ENCODE measurements at regions not wholly inside any gene's neighbourhood (a gene's known extent, or its start where the extent isn't known, plus 50 kb on each side); places are given as distances from the start of the nearest gene placed in this dataset.
"Not testable (repeated sequence)": the region's sequence is repeated elsewhere in the genome, so short reads cannot be mapped to it uniquely, and the experiment has no call there.

DNA sequence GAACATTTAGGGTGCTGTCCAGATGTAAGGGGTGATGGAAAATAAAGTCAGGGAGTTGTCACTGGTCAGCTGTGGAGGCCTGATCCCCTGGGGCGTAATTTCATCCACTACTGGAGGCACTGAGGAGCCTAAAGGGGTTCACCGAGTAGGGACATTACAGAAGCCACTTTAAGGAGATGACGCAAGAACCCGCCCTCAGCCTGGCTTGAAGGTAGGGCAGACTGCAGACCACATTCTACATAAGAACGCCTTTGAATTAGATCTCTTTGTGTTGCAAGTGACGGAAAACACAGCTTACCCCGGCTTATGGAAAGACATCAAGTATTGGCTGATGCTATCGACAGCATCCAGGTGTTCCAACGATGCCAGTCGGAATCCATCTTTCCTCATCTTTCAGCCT lies 462.7 kb upstream of the CDH4 start:
- TF ChIP-seq, protein P1, sequence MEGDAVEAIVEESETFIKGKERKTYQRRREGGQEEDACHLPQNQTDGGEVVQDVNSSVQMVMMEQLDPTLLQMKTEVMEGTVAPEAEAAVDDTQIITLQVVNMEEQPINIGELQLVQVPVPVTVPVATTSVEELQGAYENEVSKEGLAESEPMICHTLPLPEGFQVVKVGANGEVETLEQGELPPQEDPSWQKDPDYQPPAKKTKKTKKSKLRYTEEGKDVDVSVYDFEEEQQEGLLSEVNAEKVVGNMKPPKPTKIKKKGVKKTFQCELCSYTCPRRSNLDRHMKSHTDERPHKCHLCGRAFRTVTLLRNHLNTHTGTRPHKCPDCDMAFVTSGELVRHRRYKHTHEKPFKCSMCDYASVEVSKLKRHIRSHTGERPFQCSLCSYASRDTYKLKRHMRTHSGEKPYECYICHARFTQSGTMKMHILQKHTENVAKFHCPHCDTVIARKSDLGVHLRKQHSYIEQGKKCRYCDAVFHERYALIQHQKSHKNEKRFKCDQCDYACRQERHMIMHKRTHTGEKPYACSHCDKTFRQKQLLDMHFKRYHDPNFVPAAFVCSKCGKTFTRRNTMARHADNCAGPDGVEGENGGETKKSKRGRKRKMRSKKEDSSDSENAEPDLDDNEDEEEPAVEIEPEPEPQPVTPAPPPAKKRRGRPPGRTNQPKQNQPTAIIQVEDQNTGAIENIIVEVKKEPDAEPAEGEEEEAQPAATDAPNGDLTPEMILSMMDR (IDR thresholded peaks at IDR 0.05; ENCODE audit: low read depth, low read length): no peak
- no peak overlapping the region for H3K4me3 ChIP-seq (ENCODE audit: low read depth, low read length)

DNA sequence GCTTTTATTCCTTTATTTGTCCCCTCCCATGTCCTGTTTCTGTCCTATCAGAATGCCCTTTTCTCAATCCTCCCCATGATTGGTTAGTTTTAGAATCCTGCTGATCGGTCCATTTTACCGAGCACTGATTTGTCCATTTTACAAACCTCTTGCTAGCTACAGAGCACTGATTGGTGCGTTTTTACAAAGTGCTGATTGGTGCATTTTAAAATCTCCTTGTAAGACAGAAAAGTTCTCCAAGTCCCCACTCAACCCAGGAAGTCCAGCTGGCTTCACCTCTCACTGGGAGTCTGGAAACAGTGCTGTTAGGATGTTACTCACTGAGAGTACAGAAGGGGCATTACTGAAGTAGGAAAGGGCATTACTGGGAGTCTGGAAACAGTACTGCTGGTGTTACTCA lies 461.7 kb upstream of the CDH4 start:
- H3K4me3 ChIP-seq (ENCODE audit: low read depth, low read length): not testable (repeated sequence)

DNA sequence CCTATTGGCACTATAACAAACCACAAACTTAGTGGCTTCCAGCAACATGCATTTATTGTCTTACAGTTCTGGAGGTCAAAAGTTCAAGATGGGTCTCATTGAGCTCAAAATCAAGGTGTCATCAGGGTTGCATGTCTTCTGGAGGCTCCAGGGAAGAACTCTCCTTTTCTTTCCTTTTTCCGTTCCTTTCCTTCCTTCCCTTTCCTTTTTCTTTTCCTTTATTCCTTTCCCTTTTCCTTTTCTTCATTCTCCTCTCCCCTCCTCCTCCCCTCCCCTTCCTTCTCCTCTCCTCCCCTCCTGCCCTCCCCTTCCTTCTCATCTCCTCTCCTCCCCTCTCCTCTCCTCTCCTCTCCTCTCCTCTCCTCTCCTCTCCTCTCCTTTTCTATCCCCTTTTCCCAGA lies 460.2 kb upstream of the CDH4 start:
- TF ChIP-seq, protein P1 (IDR thresholded peaks at IDR 0.05; ENCODE audit: low read depth, low read length): no peak
- no peak overlapping the region for H3K4me3 ChIP-seq (ENCODE audit: low read depth, low read length)

DNA sequence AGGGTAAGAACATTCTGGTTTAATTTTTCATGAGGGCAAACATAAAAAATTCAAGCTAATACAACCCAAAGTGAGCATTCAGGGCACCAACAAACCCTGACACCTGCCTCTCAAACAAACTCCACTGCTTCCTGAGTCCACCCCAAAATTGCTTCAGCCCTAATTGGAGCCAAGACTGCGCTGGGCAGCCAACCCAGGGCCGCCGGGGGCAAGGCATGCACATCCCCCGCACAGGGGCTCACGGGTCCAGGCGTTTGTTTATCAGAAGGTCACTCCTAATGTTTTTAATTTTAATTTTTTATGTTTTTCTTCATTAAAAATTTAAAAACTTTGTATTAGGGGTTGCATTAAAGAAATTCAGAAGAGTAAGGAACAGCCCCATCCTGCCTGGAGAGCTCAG lies 459.1 kb upstream of the CDH4 start:
- no peak overlapping the region for H3K4me3 ChIP-seq (ENCODE audit: low read depth, low read length)
- TF ChIP-seq, protein P1 (IDR thresholded peaks at IDR 0.05; ENCODE audit: low read depth, low read length): no peak

DNA sequence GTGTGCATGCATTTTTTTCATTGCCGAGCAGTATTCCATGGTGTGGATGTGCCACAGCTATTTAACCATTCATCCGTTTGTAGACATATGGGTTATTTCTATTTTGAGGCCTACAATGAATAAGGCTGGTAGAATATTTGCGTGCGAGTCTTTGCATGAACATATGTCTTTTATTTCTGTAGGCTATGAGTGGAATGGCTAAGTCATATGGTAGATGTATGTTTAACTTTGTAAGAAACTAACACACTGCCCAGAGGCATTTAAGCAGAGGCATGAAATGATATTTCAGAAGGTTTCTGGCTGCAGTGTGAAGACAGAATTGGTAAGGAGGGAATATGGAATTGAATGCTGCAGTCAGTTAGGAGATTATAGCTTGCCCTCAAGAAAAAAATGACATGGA lies 457.4 kb upstream of the CDH4 start:
- H3K4me3 ChIP-seq (ENCODE audit: low read depth, low read length): no peak overlapping the region
- TF ChIP-seq, protein P1 (IDR thresholded peaks at IDR 0.05; ENCODE audit: low read depth, low read length): no peak

DNA sequence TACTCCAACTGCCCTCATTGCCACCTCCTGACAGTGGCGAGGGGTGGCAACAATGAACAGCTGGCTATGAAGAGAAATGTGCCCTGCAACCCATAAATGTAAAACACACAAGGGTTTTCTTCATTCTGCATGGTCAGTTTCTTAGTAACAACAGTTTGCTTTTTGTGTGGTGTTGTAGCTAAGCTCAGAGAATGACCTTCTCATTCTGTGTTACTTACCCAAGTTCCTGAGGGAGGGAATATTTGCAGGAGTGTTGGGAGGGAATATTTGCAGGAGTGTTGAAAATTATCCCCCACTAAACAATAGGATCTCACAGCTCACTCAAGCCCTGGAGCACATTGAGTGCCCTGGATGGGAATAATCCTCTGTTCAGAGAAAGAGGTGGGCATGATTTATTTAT lies 456.4 kb upstream of the CDH4 start:
- TF ChIP-seq, protein P1 (IDR thresholded peaks at IDR 0.05; ENCODE audit: low read depth, low read length): no peak
- H3K4me3 ChIP-seq (ENCODE audit: low read depth, low read length): no peak overlapping the region

DNA sequence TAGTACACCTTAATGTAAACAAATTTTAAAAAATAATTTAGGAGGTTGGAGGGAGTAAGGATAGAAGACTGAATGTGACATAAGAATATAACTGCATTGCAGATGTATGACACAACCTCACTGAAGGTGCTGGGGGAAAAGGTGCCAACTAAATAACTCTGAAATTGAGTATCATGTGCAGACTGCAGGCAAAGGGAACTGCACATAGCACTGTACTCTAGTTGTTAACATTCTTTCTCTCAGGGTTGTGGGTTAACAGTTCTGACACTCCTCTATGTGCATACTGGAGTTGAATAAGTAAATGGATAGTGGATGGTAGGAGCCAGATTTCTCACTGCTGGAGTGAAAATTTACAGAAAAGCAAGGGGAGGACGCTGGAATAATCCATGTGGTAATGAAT lies 451.9 kb upstream of the CDH4 start:
- TF ChIP-seq, protein P1 (IDR thresholded peaks at IDR 0.05; ENCODE audit: low read depth, low read length): no peak
- H3K4me3 ChIP-seq (ENCODE audit: low read depth, low read length): no peak overlapping the region

DNA sequence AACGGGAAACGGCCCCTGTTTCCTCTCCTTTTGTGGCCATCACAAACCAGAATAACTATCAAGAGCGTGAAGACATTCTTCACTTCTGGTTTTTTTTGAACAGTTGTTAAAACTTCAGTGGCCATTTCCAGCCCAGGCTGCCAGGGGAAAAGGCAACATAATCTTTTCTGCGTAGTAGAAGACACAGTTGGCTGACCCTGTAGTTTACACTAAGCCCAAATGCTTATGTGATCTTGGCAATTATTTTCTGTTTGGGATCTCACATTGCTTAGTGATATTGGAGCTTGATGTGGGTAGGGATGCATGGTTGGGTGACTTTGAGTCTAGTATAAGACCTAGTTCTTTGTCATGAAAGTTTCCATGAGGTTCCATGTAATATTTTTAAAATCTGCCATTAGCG lies 449.4 kb upstream of the CDH4 start:
- no peak overlapping the region for H3K4me3 ChIP-seq (ENCODE audit: low read depth, low read length)
- TF ChIP-seq, protein P1 (IDR thresholded peaks at IDR 0.05; ENCODE audit: low read depth, low read length): no peak
